GM23338 (cell line): ENCODE measurements at regions not wholly inside any gene's neighbourhood (a gene's known extent, or its start where the extent isn't known, plus 50 kb on each side); places are given as distances from the start of the nearest gene placed in this dataset.

Experiments
- CREB1 ChIP-seq: fragments of 250-450 bp; sonication (Bioruptor Pico); IDR thresholded peaks from 2 replicates; pipeline ENCODE4 v1.5.0; 2020; ENCODE audit warnings: low read depth, mild to moderate bottlenecking, moderate library complexity
- EZH2 ChIP-seq: fragments of 200-600 bp; sonication (generic); IDR thresholded peaks from one replicate; pipeline ENCODE4 v1.8.0; 2017; ENCODE audit warnings: antibody characterized with exemption, mild to moderate bottlenecking, low read depth; ENCODE audit not compliant: unreplicated experiment
- EZH2phosphoT487 ChIP-seq: fragments of 200-600 bp; sonication (generic); IDR thresholded peaks from one replicate; pipeline ENCODE4 v1.8.1; 2018; ENCODE audit warnings: antibody characterized with exemption; ENCODE audit not compliant: unreplicated experiment
- POLR2AphosphoS5 ChIP-seq: IDR thresholded peaks from 2 replicates; pipeline ENCODE4 v1.6.1; 2016; ENCODE audit warnings: antibody characterized with exemption, low read depth
- TF ChIP-seq, protein P1 (sequence below), 2 experiments: fragments of 200-600 bp in 1 of 2; sonication (generic) in 1 of 2; conservative IDR thresholded peaks; 2 replicates each; pipeline versions ENCODE4 v1.5.1 to v1.6.1; 2016 to 2017; ENCODE audit warnings: antibody characterized with exemption in 2 of 2, low read depth in 2 of 2, mild to moderate bottlenecking in 2 of 2, moderate library complexity in 1 of 2
- TF ChIP-seq, protein P2 (sequence below): IDR thresholded peaks from one replicate; pipeline ENCODE4 v1.6.1; 2018; ENCODE audit warnings: antibody characterized with exemption; ENCODE audit not compliant: unreplicated experiment
- TF ChIP-seq, protein P3 (sequence below): IDR thresholded peaks from 2 replicates; pipeline ENCODE4 v1.6.1; 2016; ENCODE audit warnings: antibody characterized with exemption

DNA sequence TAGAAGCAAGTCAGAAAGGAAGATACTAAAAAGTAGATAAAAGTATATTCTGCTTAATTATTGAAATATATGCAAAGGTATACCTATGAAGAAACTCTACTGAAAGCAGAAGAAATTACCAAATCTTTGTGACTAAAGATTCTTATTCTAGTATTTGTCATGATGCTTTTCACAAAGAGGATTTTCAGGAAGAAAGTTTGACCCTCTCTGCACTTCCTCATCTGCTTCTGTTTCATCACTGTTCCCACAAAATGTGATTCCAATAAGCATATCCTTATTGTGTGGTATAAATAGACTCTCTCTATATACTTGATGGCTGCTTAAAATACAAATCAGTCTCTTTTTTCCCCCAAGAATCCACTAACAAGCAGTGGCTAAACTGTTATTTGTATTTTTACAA lies 2139.6 kb upstream of the ACO1 start:
- TF ChIP-seq, protein P1, sequence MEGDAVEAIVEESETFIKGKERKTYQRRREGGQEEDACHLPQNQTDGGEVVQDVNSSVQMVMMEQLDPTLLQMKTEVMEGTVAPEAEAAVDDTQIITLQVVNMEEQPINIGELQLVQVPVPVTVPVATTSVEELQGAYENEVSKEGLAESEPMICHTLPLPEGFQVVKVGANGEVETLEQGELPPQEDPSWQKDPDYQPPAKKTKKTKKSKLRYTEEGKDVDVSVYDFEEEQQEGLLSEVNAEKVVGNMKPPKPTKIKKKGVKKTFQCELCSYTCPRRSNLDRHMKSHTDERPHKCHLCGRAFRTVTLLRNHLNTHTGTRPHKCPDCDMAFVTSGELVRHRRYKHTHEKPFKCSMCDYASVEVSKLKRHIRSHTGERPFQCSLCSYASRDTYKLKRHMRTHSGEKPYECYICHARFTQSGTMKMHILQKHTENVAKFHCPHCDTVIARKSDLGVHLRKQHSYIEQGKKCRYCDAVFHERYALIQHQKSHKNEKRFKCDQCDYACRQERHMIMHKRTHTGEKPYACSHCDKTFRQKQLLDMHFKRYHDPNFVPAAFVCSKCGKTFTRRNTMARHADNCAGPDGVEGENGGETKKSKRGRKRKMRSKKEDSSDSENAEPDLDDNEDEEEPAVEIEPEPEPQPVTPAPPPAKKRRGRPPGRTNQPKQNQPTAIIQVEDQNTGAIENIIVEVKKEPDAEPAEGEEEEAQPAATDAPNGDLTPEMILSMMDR (conservative IDR thresholded peaks at IDR 0.05; ENCODE audit: low read depth in 2 of 2), result no peak
- TF ChIP-seq POLR2AphosphoS5 (no peak), CREB1 (CRISPR knock-in tag) (no peak), EZH2 (no peak), EZH2phosphoT487 (no peak)
- TF ChIP-seq, protein P2, sequence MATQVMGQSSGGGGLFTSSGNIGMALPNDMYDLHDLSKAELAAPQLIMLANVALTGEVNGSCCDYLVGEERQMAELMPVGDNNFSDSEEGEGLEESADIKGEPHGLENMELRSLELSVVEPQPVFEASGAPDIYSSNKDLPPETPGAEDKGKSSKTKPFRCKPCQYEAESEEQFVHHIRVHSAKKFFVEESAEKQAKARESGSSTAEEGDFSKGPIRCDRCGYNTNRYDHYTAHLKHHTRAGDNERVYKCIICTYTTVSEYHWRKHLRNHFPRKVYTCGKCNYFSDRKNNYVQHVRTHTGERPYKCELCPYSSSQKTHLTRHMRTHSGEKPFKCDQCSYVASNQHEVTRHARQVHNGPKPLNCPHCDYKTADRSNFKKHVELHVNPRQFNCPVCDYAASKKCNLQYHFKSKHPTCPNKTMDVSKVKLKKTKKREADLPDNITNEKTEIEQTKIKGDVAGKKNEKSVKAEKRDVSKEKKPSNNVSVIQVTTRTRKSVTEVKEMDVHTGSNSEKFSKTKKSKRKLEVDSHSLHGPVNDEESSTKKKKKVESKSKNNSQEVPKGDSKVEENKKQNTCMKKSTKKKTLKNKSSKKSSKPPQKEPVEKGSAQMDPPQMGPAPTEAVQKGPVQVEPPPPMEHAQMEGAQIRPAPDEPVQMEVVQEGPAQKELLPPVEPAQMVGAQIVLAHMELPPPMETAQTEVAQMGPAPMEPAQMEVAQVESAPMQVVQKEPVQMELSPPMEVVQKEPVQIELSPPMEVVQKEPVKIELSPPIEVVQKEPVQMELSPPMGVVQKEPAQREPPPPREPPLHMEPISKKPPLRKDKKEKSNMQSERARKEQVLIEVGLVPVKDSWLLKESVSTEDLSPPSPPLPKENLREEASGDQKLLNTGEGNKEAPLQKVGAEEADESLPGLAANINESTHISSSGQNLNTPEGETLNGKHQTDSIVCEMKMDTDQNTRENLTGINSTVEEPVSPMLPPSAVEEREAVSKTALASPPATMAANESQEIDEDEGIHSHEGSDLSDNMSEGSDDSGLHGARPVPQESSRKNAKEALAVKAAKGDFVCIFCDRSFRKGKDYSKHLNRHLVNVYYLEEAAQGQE, result no peak
- TF ChIP-seq, protein P3, sequence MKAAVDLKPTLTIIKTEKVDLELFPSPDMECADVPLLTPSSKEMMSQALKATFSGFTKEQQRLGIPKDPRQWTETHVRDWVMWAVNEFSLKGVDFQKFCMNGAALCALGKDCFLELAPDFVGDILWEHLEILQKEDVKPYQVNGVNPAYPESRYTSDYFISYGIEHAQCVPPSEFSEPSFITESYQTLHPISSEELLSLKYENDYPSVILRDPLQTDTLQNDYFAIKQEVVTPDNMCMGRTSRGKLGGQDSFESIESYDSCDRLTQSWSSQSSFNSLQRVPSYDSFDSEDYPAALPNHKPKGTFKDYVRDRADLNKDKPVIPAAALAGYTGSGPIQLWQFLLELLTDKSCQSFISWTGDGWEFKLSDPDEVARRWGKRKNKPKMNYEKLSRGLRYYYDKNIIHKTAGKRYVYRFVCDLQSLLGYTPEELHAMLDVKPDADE, result no peak
